Neuron (in vitro differentiated cells): ENCODE measurements at regions not wholly inside any gene's neighbourhood (a gene's known extent, or its start where the extent isn't known, plus 50 kb on each side); places are given as distances from the start of the nearest gene placed in this dataset.
A peak's percentile ranks its signal among the peaks of the same experiment; 100 is the strongest.
"Not testable (repeated sequence)": the region's sequence is repeated elsewhere in the genome, so short reads cannot be mapped to it uniquely, and the experiment has no call there.

Experiments
- H2AFZ ChIP-seq: one replicate; pipeline ENCODE4 v1.6.1; 2013; ENCODE audit warnings: low read depth, mild to moderate bottlenecking, inconsistent platforms, low read length, moderate library complexity
- H3K27me3 ChIP-seq: one replicate; pipeline ENCODE4 v1.6.1; 2013; ENCODE audit warnings: low read length; ENCODE audit not compliant: insufficient read depth
- H3K36me3 ChIP-seq: one replicate; pipeline ENCODE4 v1.6.1; 2013; ENCODE audit warnings: low read length; ENCODE audit not compliant: insufficient read depth
- H3K4me1 ChIP-seq: one replicate; pipeline ENCODE4 v1.6.1; 2013; ENCODE audit warnings: low read length; ENCODE audit not compliant: insufficient read depth
- H3K4me3 ChIP-seq: 2 replicates; pipeline ENCODE4 v1.5.1; 2013; ENCODE audit warnings: mild to moderate bottlenecking, low read length, moderate library complexity
- H3K9me3 ChIP-seq: one replicate; pipeline ENCODE4 v1.6.1; 2013; ENCODE audit warnings: low read length

GRCh38 chr9:31040564-31040963, 1343.9 kb upstream of the ACO1 start:
- H3K36me3 ChIP-seq = no peaks in the 10 kb centered on the region
- no peaks in the 10 kb centered on the region for H3K4me1 ChIP-seq
- no peak overlapping the region for H3K4me3 ChIP-seq
- H2AFZ ChIP-seq = no peak overlapping the region
- no peaks in the 10 kb centered on the region for H3K9me3 ChIP-seq
- no peaks in the 10 kb centered on the region for H3K27me3 ChIP-seq

- no peaks in the 10 kb centered on the region for H3K9me3 ChIP-seq
- H2AFZ ChIP-seq = no peak overlapping the region
- no peaks in the 10 kb centered on the region for H3K4me1 ChIP-seq
- no peaks in the 10 kb centered on the region for H3K27me3 ChIP-seq
- H3K36me3 ChIP-seq = no peaks in the 10 kb centered on the region
- no peak overlapping the region for H3K4me3 ChIP-seq
Measured at GRCh38 chr9:31045810-31046209, 1338.6 kb upstream of the ACO1 start.

GRCh38 chr9:31061592-31061991, 1322.9 kb upstream of the ACO1 start:
- not testable (repeated sequence) for H2AFZ ChIP-seq, H3K9me3 ChIP-seq, H3K27me3 ChIP-seq, H3K4me3 ChIP-seq, H3K36me3 ChIP-seq, H3K4me1 ChIP-seq

- Histone ChIP-seq H3K36me3 (no peaks in the 10 kb centered on the region), H3K4me3 (no peak overlapping the region), H3K4me1 (no peaks in the 10 kb centered on the region), H3K27me3 (no peaks in the 10 kb centered on the region), H2AFZ (no peak overlapping the region), H3K9me3 (no peaks in the 10 kb centered on the region)
Measured at GRCh38 chr9:31065691-31066090, 1318.8 kb upstream of the ACO1 start.

GRCh38 chr9:31067418-31067817, 1317.0 kb upstream of the ACO1 start:
- H2AFZ ChIP-seq = no peak overlapping the region
- H3K27me3 ChIP-seq = no peaks in the 10 kb centered on the region
- H3K4me3 ChIP-seq = no peak overlapping the region
- H3K4me1 ChIP-seq = no peaks in the 10 kb centered on the region
- no peaks in the 10 kb centered on the region for H3K36me3 ChIP-seq
- H3K9me3 ChIP-seq = no peaks in the 10 kb centered on the region

- no peak overlapping the region for H2AFZ ChIP-seq
- H3K9me3 ChIP-seq = no peaks in the 10 kb centered on the region
- no peaks in the 10 kb centered on the region for H3K4me1 ChIP-seq
- H3K4me3 ChIP-seq = no peak overlapping the region
- no peaks in the 10 kb centered on the region for H3K27me3 ChIP-seq
- no peaks in the 10 kb centered on the region for H3K36me3 ChIP-seq
Measured at GRCh38 chr9:31071606-31072286, 1312.7 kb upstream of the ACO1 start.

GRCh38 chr9:31078175-31078574, 1306.3 kb upstream of the ACO1 start:
- Histone ChIP-seq H3K9me3 (no peaks in the 10 kb centered on the region), H2AFZ (no peak overlapping the region), H3K4me3 (no peak overlapping the region), H3K27me3 (no peaks in the 10 kb centered on the region), H3K36me3 (no peaks in the 10 kb centered on the region), H3K4me1 (no peaks in the 10 kb centered on the region)

- Histone ChIP-seq H3K4me1 (peaks cover 3% of the 10 kb centered on the region), H3K4me3 (no peak overlapping the region), H2AFZ (peak overlapping the region; percentile 36), H3K9me3 (no peaks in the 10 kb centered on the region), H3K27me3 (no peaks in the 10 kb centered on the region), H3K36me3 (no peaks in the 10 kb centered on the region)
Measured at GRCh38 chr9:31084350-31084749, 1300.1 kb upstream of the ACO1 start.

GRCh38 chr9:31089549-31090221, 1294.8 kb upstream of the ACO1 start:
- Histone ChIP-seq H3K4me1 (no peaks in the 10 kb centered on the region), H3K36me3 (no peaks in the 10 kb centered on the region), H2AFZ (no peak overlapping the region), H3K9me3 (no peaks in the 10 kb centered on the region), H3K27me3 (no peaks in the 10 kb centered on the region), H3K4me3 (no peak overlapping the region)

GRCh38 chr9:31100311-31100710, 1284.1 kb upstream of the ACO1 start:
- Histone ChIP-seq H3K4me3 (no peak overlapping the region), H3K9me3 (no peaks in the 10 kb centered on the region), H2AFZ (no peak overlapping the region), H3K27me3 (no peaks in the 10 kb centered on the region), H3K4me1 (no peaks in the 10 kb centered on the region), H3K36me3 (no peaks in the 10 kb centered on the region)

- Histone ChIP-seq H3K4me3 (no peak overlapping the region), H2AFZ (no peak overlapping the region), H3K4me1 (no peaks in the 10 kb centered on the region), H3K27me3 (no peaks in the 10 kb centered on the region), H3K9me3 (no peaks in the 10 kb centered on the region), H3K36me3 (no peaks in the 10 kb centered on the region)
Measured at GRCh38 chr9:31103836-31104235, 1280.6 kb upstream of the ACO1 start.

- no peaks in the 10 kb centered on the region for H3K4me1 ChIP-seq
- no peaks in the 10 kb centered on the region for H3K27me3 ChIP-seq
- H3K4me3 ChIP-seq = no peak overlapping the region
- no peak overlapping the region for H2AFZ ChIP-seq
- no peaks in the 10 kb centered on the region for H3K9me3 ChIP-seq
- H3K36me3 ChIP-seq = no peaks in the 10 kb centered on the region
Measured at GRCh38 chr9:31104249-31104648, 1280.2 kb upstream of the ACO1 start.

- Histone ChIP-seq H3K4me3 (no peak overlapping the region), H3K9me3 (no peaks in the 10 kb centered on the region), H3K4me1 (no peaks in the 10 kb centered on the region), H2AFZ (no peak overlapping the region), H3K27me3 (no peaks in the 10 kb centered on the region), H3K36me3 (no peaks in the 10 kb centered on the region)
Measured at GRCh38 chr9:31112491-31112890, 1272.0 kb upstream of the ACO1 start.

GRCh38 chr9:31114346-31114745, 1270.1 kb upstream of the ACO1 start:
- H3K4me3 ChIP-seq = no peak overlapping the region
- no peaks in the 10 kb centered on the region for H3K9me3 ChIP-seq
- no peaks in the 10 kb centered on the region for H3K4me1 ChIP-seq
- H3K36me3 ChIP-seq = no peaks in the 10 kb centered on the region
- no peak overlapping the region for H2AFZ ChIP-seq
- H3K27me3 ChIP-seq = no peaks in the 10 kb centered on the region
